Neural cell (in vitro differentiated cells): ENCODE measurements at regions not wholly inside any gene's neighbourhood (a gene's known extent, or its start where the extent isn't known, plus 50 kb on each side); places are given as distances from the start of the nearest gene placed in this dataset.

Source experiments
- H2AFZ ChIP-seq: fragments of 200-600, 300-800 bp; sonication (generic), shearing (Covaris generic); 2 replicates; pipeline ENCODE4 v1.6.0; 2014; ENCODE audit warnings: low read depth, mild to moderate bottlenecking, antibody characterized with exemption, low read length, moderate library complexity
- H3F3A ChIP-seq: fragments of 200-600 bp; shearing (Covaris generic); 2 replicates; pipeline ENCODE4 v1.6.1; 2016; ENCODE audit warnings: mild to moderate bottlenecking, moderate library complexity, mixed read lengths, antibody characterized with exemption, low read length; ENCODE audit not compliant: insufficient read depth, poor library complexity, severe bottlenecking
- H3K27ac ChIP-seq: fragments of 200-600, 300-800 bp; sonication (generic), shearing (Covaris generic); 2 replicates; pipeline ENCODE4 v1.5.1; 2014; ENCODE audit warnings: mild to moderate bottlenecking, low read length, moderate library complexity
- H3K27me3 ChIP-seq: fragments of 300-800, 200-600 bp; sonication (generic), shearing (Covaris generic); 2 replicates; pipeline ENCODE4 v1.6.0; 2014; ENCODE audit warnings: mild to moderate bottlenecking, low read depth, low read length, moderate library complexity; ENCODE audit not compliant: insufficient read depth
- H3K36me3 ChIP-seq: fragments of 300-800, 200-600 bp; sonication (generic), shearing (Covaris generic); 2 replicates; pipeline ENCODE4 v1.5.1; 2014; ENCODE audit warnings: mild to moderate bottlenecking, antibody characterized with exemption, low read length, moderate library complexity; ENCODE audit not compliant: insufficient read depth
- H3K4me2 ChIP-seq: fragments of 300-800, 200-600 bp; sonication (generic), shearing (Covaris generic); 2 replicates; pipeline ENCODE4 v1.6.0; 2014; ENCODE audit warnings: mild to moderate bottlenecking, low read length
- H3K4me3 ChIP-seq: fragments of 300-800, 200-600 bp; sonication (generic), shearing (Covaris generic); 2 replicates; pipeline ENCODE4 v1.5.1; 2014; ENCODE audit warnings: mild to moderate bottlenecking, low read length, moderate library complexity
- H3K79me2 ChIP-seq: fragments of 200-600 bp; shearing (Covaris generic); replicated peaks from 2 replicates; pipeline ENCODE4 v1.6.0; 2014; ENCODE audit warnings: mild to moderate bottlenecking, low read length, moderate library complexity; ENCODE audit not compliant: insufficient read depth
- H3K9ac ChIP-seq: fragments of 300-800, 200-600 bp; sonication (generic), shearing (Covaris generic); 2 replicates; pipeline ENCODE4 v1.6.1; 2016; ENCODE audit warnings: mild to moderate bottlenecking, low read length, mixed read lengths
- H3K9me2 ChIP-seq: fragments of 200-600 bp; shearing (Covaris generic); 2 replicates; pipeline ENCODE4 v1.6.1; 2016; ENCODE audit warnings: mild to moderate bottlenecking, low read length, mixed read lengths; ENCODE audit not compliant: insufficient read depth
- H3K9me3 ChIP-seq: fragments of 200-600, 300-800 bp; sonication (generic), shearing (Covaris generic); 2 replicates; pipeline ENCODE4 v1.6.1; 2016; ENCODE audit warnings: mild to moderate bottlenecking, mixed run types, low read length, moderate library complexity, mixed read lengths
- H4K20me1 ChIP-seq: fragments of 200-600 bp; shearing (Covaris generic); 2 replicates; pipeline ENCODE4 v1.6.1; 2016; ENCODE audit warnings: mild to moderate bottlenecking, mixed run types; ENCODE audit not compliant: insufficient read depth
- CTCF ChIP-seq: fragments of 450-650 bp; IDR thresholded peaks from 2 replicates; pipeline ENCODE4 v1.5.1; 2014; ENCODE audit warnings: antibody characterized with exemption, mild to moderate bottlenecking, moderate library complexity; ENCODE audit not compliant: poor library complexity, severe bottlenecking
- EP300 ChIP-seq: fragments of 450-650 bp; conservative IDR thresholded peaks from 2 replicates; pipeline ENCODE4 v1.6.1; 2014; ENCODE audit warnings: antibody characterized with exemption, mild to moderate bottlenecking, moderate library complexity; ENCODE audit not compliant: poor library complexity, severe bottlenecking
- EZH2 ChIP-seq: fragments of 200-600, 300-800 bp; shearing (Covaris generic), sonication (generic); IDR thresholded peaks from 2 replicates; pipeline ENCODE4 v1.6.1; 2014; ENCODE audit warnings: antibody characterized with exemption, low read length, borderline replicate concordance, mild to moderate bottlenecking; ENCODE audit not compliant: insufficient read depth, poor library complexity, severe bottlenecking
- MXI1 ChIP-seq: fragments of 450-650 bp; conservative IDR thresholded peaks from 2 replicates; pipeline ENCODE4 v1.6.1; 2014; ENCODE audit warnings: antibody characterized with exemption, mild to moderate bottlenecking; ENCODE audit not compliant: poor library complexity, severe bottlenecking
- POLR2AphosphoS5 ChIP-seq: IDR thresholded peaks from 2 replicates; pipeline ENCODE4 v1.6.1; 2012
- RAD21 ChIP-seq: fragments of 450-650 bp; conservative IDR thresholded peaks from 2 replicates; pipeline ENCODE4 v1.6.1; 2014; ENCODE audit warnings: antibody characterized with exemption, mild to moderate bottlenecking, moderate library complexity
- REST ChIP-seq: IDR thresholded peaks from 2 replicates; pipeline ENCODE4 v1.6.1; 2012; ENCODE audit warnings: borderline replicate concordance
- SMC3 ChIP-seq: fragments of 450-650 bp; conservative IDR thresholded peaks from 2 replicates; pipeline ENCODE4 v1.6.1; 2014; ENCODE audit warnings: antibody characterized with exemption, mild to moderate bottlenecking, moderate library complexity; ENCODE audit not compliant: poor library complexity
- TAF1 ChIP-seq: IDR thresholded peaks from 2 replicates; pipeline ENCODE4 v1.6.1; 2012; ENCODE audit warnings: low read depth

DNA sequence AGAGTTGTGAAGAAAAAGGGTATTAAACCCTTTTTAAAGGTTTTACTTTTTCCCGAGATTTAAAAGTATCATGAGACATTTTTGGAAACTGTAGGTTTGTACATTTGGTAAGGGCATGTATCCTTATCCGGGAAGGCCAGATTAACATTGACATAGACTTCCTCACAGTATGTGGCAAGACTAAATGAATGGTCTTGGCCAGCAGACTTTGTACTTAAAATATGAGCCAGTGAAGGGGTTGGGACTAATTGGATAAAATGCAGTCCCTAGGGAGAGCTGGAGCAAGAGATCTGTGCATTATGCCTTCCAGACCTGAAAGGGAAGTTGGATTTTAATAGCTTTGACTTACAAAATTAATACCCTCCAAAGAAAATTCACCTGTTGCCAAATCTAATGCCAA is 60.4 kb upstream of the CCN2 start:
- H4K20me1 ChIP-seq: no peaks in the 10 kb centered on the region
- H3K9me2 ChIP-seq: no peaks in the 10 kb centered on the region
- no peak for TF ChIP-seq TAF1
- no peak for TF ChIP-seq RAD21
- TF ChIP-seq EP300: no peak
- TF ChIP-seq CTCF: no peak
- TF ChIP-seq POLR2AphosphoS5: no peak
- TF ChIP-seq MXI1: no peak
- no peak for TF ChIP-seq EZH2
- no peak for TF ChIP-seq REST
- no peak for TF ChIP-seq SMC3

GRCh38 chr6:132009175-132009574 is 58.0 kb upstream of the CCN2 start:
- Histone ChIP-seq H3K27me3 (no peaks in the 10 kb centered on the region), H3K4me3 (no peak overlapping the region), H3K27ac (no peak overlapping the region), H4K20me1 (no peaks in the 10 kb centered on the region), H3F3A (no peaks in the 10 kb centered on the region), H3K9me3 (no peaks in the 10 kb centered on the region), H3K9me2 (no peaks in the 10 kb centered on the region), H3K79me2 (no peaks in the 10 kb centered on the region), H3K4me2 (no peak overlapping the region), H3K9ac (no peak overlapping the region), H3K36me3 (no peaks in the 10 kb centered on the region), H2AFZ (no peak overlapping the region)
- TF ChIP-seq CTCF (no peak), SMC3 (no peak), RAD21 (no peak), POLR2AphosphoS5 (no peak), MXI1 (no peak), TAF1 (no peak), EZH2 (no peak), EP300 (no peak), REST (no peak)

More for the DNA sequence above, 60.4 kb upstream of the CCN2 start:
- H3K4me2 ChIP-seq: no peak overlapping the region
- no peaks in the 10 kb centered on the region for H3K27me3 ChIP-seq
- H3K9ac ChIP-seq: no peak overlapping the region
- H3K79me2 ChIP-seq: no peaks in the 10 kb centered on the region
- no peak overlapping the region for H2AFZ ChIP-seq
- no peaks in the 10 kb centered on the region for H3K36me3 ChIP-seq
- no peaks in the 10 kb centered on the region for H3K9me3 ChIP-seq
- H3F3A ChIP-seq: no peaks in the 10 kb centered on the region
- H3K4me3 ChIP-seq: no peak overlapping the region
- H3K27ac ChIP-seq: no peak overlapping the region
